ENCODE measurements at regions not wholly inside any gene's neighbourhood (a gene's known extent, or its start where the extent isn't known, plus 50 kb on each side); places are given as distances from the start of the nearest gene placed in this dataset.
"Not testable (repeated sequence)": the region's sequence is repeated elsewhere in the genome, so short reads cannot be mapped to it uniquely, and the experiment has no call there.

DNA sequence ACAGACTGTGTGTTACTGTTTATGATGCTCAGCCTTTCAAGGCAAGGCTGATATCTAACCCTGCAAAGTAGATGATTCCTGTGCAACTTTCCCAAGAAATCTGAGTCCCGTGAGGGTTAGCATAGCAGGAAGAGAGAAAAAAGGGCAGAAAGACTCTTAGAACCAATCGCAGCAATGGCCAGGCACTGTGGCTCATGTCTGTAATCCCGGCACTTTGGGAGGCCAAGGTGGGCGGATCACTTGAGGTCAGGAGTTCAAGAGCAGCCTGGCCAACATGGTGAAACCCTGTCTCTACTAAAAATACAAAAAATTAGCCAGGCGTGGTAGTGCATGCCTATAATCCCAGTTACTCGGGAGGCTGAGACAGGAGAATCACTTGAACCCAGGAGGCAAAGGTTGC is 124.3 kb upstream of the CDH5 start:
- not testable (repeated sequence) for TF ChIP-seq POLR2AphosphoS5 (IDR thresholded peaks at IDR 0.05; ENCODE audit: low read depth, low read length); JUND (IDR thresholded peaks at IDR 0.05; ENCODE audit: low read length); POLR2A (IDR thresholded peaks at IDR 0.05; ENCODE audit: control extremely low read depth in 1 of 2, low read depth in 2 of 2, low read length in 2 of 2); SP1 (IDR thresholded peaks at IDR 0.05; ENCODE audit: low read depth, low read length); EZH2 (IDR thresholded peaks at IDR 0.05; ENCODE audit: low read depth, low read length, severe bottlenecking); CREB1 (IDR thresholded peaks at IDR 0.05); YY1 (IDR thresholded peaks at IDR 0.05; ENCODE audit: low read depth, low read length); CBX5 (IDR thresholded peaks at IDR 0.05; ENCODE audit: low read depth, low read length); SIN3A (conservative IDR thresholded peaks at IDR 0.05 in 1 of 2, IDR thresholded peaks at IDR 0.05 in 1 of 2; ENCODE audit: low read depth in 1 of 2, low read length in 2 of 2)
- TF ChIP-seq, protein P1, sequence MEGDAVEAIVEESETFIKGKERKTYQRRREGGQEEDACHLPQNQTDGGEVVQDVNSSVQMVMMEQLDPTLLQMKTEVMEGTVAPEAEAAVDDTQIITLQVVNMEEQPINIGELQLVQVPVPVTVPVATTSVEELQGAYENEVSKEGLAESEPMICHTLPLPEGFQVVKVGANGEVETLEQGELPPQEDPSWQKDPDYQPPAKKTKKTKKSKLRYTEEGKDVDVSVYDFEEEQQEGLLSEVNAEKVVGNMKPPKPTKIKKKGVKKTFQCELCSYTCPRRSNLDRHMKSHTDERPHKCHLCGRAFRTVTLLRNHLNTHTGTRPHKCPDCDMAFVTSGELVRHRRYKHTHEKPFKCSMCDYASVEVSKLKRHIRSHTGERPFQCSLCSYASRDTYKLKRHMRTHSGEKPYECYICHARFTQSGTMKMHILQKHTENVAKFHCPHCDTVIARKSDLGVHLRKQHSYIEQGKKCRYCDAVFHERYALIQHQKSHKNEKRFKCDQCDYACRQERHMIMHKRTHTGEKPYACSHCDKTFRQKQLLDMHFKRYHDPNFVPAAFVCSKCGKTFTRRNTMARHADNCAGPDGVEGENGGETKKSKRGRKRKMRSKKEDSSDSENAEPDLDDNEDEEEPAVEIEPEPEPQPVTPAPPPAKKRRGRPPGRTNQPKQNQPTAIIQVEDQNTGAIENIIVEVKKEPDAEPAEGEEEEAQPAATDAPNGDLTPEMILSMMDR (IDR thresholded peaks at IDR 0.05; ENCODE audit: control extremely low read depth in 1 of 3, insufficient read depth in 1 of 3, low read depth in 1 of 3, low read length in 3 of 3) = not testable (repeated sequence)
- TF ChIP-seq, protein P2, sequence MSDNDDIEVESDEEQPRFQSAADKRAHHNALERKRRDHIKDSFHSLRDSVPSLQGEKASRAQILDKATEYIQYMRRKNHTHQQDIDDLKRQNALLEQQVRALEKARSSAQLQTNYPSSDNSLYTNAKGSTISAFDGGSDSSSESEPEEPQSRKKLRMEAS (IDR thresholded peaks at IDR 0.05) = not testable (repeated sequence)
- TF ChIP-seq, protein P3, sequence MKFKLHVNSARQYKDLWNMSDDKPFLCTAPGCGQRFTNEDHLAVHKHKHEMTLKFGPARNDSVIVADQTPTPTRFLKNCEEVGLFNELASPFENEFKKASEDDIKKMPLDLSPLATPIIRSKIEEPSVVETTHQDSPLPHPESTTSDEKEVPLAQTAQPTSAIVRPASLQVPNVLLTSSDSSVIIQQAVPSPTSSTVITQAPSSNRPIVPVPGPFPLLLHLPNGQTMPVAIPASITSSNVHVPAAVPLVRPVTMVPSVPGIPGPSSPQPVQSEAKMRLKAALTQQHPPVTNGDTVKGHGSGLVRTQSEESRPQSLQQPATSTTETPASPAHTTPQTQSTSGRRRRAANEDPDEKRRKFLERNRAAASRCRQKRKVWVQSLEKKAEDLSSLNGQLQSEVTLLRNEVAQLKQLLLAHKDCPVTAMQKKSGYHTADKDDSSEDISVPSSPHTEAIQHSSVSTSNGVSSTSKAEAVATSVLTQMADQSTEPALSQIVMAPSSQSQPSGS (IDR thresholded peaks at IDR 0.05; ENCODE audit: low read length) = not testable (repeated sequence)
- TF ChIP-seq, protein P4, sequence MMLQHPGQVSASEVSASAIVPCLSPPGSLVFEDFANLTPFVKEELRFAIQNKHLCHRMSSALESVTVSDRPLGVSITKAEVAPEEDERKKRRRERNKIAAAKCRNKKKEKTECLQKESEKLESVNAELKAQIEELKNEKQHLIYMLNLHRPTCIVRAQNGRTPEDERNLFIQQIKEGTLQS (IDR thresholded peaks at IDR 0.05; ENCODE audit: insufficient read depth, low read depth, low read length) = not testable (repeated sequence)

Data from H1 (cell line).